AG10803 (cell line): ENCODE measurements at regions not wholly inside any gene's neighbourhood (a gene's known extent, or its start where the extent isn't known, plus 50 kb on each side); places are given as distances from the start of the nearest gene placed in this dataset.
A peak's percentile ranks its signal among the peaks of the same experiment; 100 is the strongest.

Source experiments
- DNase-seq: peaks from one replicate; pipeline ENCODE4 v3.0.0; 2010; ENCODE audit warnings: low read depth
- H3K4me3 ChIP-seq: 2 replicates; pipeline ENCODE4 v1.5.1; 2011; ENCODE audit warnings: mild to moderate bottlenecking, low read length, control low read depth
- CTCF ChIP-seq: conservative IDR thresholded peaks from 2 replicates; pipeline ENCODE4 v1.5.1; 2011; ENCODE audit warnings: mild to moderate bottlenecking, low read length, control low read depth, inconsistent platforms

GRCh38 chr1:39139723-39140360 is 64.7 kb upstream of the MACF1 start:
- TF ChIP-seq CTCF = no peak
- no peak overlapping the region for H3K4me3 ChIP-seq
- peak; percentile 85 for DNase-seq

GRCh38 chr1:39141925-39142324 is 62.6 kb upstream of the MACF1 start:
- H3K4me3 ChIP-seq = no peak overlapping the region
- DNase-seq = peak; percentile 92
- TF ChIP-seq CTCF = no peak

- TF ChIP-seq CTCF = no peak
- peak; percentile 71 for DNase-seq
Observed at GRCh38 chr1:39142401-39143060, 62.0 kb upstream of the MACF1 start.

GRCh38 chr1:39144924-39145323 is 59.6 kb upstream of the MACF1 start:
- no peak overlapping the region for H3K4me3 ChIP-seq
- DNase-seq = peak; percentile 52
- TF ChIP-seq CTCF = no peak

More at GRCh38 chr1:39142401-39143060, 62.0 kb upstream of the MACF1 start:
- H3K4me3 ChIP-seq = no peak overlapping the region

GRCh38 chr1:39145331-39145965 is 59.0 kb upstream of the MACF1 start:
- TF ChIP-seq CTCF = no peak
- H3K4me3 ChIP-seq = no peak overlapping the region
- DNase-seq = no peak

- no peak for TF ChIP-seq CTCF
- DNase-seq = no peak
- no peak overlapping the region for H3K4me3 ChIP-seq
Observed at GRCh38 chr1:39146681-39147080, 57.8 kb upstream of the MACF1 start.
